IPS-NIHi7 (cell line): ENCODE measurements at regions not wholly inside any gene's neighbourhood (a gene's known extent, or its start where the extent isn't known, plus 50 kb on each side); places are given as distances from the start of the nearest gene placed in this dataset.
"Not testable (repeated sequence)": the region's sequence is repeated elsewhere in the genome, so short reads cannot be mapped to it uniquely, and the experiment has no call there.

Experiments used
- DNase-seq: peaks from one replicate; pipeline ENCODE4 v3.0.0; 2012; ENCODE audit warnings: mixed read lengths; ENCODE audit errors: extremely low spot score

DNA sequence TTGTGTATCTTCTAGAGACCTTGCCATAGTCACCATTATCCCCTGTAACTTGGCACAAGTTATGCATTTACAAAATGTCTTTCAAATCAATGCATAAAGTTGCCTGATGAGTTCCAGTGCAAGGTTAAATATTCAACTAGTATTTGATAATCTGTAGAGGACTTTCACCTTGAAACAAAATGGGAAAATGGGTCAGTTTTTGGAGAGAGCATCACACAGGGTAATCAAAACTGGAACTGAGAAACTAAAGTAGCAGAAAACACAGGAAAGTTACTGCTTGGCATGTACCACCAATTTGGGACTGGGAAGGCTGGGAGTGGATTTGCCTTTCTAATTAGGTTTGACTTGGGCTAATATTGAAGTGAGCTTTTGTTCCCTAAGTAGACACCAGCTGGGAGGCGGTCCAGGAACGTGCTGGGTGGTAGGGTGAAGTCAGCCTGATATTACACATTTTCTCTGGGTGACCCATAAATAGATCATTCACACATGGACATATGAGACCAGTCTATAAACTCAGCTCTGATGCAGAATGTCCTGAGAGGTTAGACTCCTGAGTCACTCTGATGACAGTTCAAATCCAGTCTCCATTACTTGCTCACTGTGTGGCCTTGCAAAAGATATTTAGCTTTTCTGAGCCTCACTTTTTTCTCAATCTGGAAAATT, 152.3 kb downstream of the PCTP start:
- DNase-seq = no peak

DNA sequence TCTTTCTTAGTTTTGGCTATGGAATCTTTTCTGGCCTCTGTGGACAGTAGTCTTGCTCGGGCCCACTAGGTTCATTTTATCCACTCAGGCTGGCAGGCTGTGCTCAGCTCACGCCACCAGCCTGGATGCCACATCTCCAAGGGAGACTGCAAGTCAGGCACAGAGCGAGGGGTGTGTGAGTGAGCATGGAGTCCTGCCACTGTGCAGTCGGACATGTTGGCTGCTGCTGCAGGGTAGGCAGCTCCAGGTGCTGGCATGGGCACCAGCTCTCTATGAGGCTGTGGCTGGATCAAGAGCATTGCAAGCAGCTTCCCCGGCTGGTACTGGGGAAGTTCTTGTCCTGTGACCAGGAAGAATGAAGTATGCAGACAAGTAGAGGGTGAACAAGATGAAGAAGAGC, 158.9 kb downstream of the PCTP start:
- no peak for DNase-seq

DNA sequence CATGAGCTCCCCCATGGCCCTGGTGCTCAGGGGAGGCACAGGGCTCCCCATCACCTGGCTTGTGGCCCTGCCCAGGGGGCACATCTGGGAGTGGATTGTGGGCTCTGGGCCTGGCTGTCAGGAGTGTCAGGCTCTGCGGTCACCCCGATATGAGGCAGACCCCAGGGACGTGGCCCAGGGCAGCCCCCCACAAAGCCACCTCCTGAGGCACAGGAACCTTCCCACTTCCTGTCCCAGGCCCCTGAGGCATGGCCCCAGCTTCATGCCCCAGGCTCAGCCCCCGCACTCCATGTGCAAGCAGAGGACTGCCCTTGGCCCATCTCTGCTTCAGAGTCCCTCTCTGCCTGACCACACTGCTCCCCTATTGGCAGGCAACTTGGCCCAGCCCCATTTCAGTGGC, 160.3 kb downstream of the PCTP start:
- no peak for DNase-seq

DNA sequence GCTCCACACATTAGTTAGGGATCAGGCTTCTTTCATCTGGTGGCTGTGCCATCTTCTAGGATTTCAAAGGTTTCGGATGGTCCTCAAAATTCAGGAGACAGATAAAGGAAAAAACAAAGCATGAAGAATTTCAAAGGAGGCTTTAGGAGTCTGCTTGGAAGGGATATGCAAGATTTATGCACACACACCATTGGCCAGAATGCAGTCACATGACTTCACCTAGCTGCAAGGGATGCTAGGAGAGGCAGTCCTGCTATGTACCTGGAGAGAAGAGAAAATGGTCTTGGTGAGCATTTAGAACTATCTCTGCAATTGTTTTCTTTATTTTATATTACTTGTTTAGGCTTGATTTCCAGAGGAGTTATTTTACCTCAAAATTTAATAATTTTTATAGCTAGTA, 174.6 kb downstream of the PCTP start:
- no peak for DNase-seq

DNA sequence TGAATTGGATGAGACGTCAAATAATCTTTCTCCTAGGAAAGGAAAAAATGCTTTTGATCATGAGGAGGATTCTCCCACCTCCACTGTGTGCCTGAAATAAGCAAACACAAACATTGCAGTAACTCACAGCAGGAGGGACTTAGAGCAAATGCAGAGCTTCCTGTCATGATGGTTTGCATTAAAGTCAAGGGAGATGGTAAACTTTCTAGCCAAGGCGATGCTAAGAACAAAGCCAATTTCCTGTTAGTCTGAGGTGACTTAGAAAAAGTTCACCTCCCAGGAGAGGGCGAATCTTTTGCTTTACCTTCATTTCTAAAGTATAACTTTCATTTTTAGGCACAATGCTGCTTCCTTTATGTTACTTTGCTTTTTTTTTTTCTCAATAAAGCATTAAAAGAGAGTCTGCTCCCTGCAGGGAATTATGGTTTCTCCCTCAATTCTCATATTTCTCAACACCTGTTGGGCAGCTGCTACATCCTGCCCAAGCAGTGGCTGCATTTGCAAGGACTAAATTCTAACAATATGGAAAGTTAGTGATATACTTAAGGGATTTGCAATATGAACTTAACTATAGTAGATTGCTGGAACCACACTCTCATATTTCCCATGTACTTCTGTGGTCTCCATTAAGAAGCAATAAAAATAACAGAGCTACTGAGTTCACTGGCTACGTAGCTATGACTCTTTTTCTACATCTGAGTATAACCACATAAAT, 175.6 kb downstream of the PCTP start:
- peak; percentile 50 for DNase-seq

DNA sequence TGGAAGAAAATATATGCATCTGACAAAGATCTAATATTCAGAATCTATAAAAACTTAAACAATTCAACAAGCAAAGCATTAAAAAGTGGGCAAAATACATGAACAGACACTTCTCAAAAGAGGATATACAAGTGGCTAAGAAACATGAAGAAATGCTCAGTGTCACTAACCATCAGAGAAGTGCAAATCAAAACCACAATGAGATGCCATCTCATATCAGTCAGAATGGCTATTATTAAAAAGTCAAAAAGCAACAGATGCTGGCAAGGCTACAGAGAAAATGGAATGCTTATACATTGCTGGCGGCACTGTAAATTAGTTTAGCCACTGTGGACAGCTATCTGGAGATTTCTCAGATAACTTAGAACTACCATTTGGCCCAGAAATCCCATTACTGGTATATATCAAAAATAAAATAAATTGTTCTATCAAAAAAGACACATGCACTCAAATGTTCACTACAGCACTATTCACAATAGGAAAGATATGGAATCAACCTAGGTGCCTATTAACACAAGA, 179.5 kb downstream of the PCTP start:
- no peak for DNase-seq

DNA sequence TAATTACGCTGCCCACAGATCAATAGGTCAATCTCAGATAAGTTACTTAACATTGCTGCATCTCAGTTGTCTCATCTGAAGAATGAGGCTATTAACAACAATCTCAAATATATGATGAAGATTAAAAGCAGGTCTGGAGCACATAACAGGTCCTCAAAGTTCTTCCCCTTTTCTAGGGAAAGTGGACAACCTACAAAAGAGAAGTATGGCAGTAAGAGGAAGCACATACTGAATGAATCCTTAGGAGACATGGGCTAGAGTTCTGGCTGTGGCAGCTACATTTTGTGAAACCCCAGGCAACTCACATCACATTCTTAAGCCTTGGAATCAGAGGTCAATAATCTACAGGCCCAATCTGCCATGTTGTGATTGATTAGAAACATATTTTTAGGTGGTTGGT, 180.6 kb downstream of the PCTP start:
- DNase-seq = no peak

DNA sequence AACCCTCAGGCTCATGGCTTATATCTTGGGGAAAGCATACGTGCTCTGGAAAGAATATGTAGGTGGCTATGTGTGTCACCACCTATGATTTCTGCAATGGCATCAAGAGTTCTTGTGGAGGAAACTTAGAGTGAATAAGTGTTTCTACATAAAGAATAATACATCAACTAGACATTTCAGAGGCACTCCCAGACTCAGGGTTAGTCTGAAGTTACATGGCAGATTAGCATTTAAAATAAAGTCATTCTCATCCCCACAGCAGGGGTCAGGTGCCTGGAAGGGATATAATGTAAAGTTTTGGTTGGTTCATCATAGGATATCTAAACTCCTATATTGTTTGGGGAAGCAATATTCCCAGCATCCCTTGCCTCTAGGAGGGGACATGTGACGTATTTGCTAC, 182.1 kb downstream of the PCTP start:
- DNase-seq = no peak

DNA sequence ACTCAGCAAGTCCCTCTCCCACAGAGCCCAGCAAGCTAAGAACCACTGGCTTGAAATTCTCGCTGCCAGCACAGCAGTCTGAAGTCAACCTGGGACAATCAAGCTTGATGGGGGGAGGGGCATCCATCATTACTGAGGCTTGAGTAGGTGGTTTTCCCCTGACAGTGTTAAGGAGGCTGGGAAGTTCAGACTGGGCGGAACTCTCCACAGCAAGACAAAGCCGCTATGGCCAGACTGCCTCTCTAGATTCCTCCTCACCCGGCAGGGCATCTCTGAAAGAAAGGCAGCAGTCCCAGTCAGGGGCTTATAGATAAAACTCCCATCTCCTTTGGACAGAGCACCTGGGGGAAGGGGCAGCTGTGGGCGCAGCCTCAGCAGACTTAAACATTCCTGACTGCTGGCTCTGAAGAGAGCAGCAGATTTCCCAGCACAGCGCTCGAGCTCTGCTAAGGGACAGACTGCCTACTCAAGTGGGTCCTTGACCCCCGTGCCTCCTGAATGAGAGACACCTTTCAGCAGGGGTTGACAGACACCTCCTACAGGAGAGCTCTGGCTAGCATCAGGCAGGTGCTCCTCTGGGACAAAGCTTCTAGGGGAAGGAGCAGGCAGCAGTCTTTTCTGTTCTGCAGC, 188.4 kb downstream of the PCTP start:
- DNase-seq = not testable (repeated sequence)

DNA sequence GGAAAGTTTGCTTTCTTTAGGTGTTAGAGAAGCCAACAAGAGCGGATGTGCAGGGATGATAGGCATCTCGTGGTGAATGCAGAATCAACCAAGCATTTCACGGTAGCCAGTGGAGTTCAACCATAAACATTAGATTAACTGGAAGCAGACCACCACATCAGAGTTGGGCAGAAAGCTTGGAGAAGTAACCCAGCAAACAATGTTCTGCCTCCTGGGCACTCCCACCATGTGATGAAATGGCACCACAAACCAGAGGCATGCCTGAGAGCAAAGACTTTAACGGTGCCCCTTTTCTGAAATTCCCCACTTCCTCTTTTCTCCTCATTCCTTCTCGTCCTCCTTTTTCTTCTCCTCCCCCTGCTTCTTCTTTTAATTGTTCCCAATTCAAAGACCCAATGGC, 193.5 kb upstream of the ANKFN1 start:
- no peak for DNase-seq

DNA sequence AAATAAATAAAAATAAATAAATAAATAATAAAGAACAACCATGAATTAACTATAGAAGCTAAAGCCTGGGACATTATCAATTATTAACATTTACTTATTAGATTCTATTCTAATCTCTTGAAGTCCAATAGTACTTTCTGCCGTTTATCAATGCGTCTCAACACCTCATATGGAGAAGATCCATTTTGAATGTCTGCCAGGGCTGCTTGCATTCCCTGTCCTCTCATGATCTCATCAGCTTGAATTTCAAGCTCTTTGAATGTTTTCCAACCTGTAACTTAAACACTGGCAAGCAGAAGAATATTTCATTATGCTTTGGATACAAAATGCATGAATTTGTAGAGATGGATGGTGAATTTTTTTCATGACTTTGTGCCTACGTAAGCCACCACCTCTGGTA, 191.9 kb upstream of the ANKFN1 start:
- no peak for DNase-seq

DNA sequence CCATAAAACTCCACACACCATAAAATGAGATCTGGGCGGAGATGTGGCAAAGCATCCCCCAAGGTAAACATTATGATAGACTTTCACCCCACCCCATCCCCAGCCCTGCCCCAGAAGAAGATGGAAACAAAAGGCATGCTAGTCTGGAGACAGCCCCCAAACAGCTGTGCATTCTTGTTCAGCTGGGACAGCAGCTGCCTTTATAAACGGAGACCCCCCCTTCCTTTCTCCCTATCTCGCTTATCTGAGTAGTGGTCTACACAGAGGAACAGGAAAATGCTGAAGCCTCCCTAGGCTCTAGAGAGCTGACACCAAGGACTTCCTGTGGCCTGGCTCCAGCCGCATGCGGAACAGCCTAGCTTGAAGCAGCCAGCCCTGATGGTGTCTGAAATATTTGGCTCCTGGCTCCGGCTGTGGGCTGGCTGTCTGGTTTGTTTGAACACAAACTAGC, 190.3 kb upstream of the ANKFN1 start:
- no peak for DNase-seq

DNA sequence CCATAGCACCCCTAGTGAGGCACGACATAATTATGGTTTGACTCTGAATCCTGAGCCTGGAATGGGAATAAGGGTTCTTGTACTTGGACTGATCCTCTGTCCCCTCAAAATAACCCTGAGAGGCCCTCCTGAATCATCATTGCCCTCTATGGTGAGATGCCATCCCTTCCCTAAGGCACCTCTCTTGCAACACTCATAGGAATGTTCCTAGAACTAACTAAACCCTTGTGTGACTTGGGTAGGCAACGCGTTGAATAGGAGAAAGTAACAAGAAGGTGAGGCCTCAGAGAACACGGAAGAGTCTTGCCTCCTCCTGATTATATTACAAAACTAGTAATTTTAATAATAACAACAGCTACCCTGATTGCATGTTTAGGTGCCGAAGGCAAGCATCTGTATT, 189.1 kb upstream of the ANKFN1 start:
- DNase-seq = no peak

DNA sequence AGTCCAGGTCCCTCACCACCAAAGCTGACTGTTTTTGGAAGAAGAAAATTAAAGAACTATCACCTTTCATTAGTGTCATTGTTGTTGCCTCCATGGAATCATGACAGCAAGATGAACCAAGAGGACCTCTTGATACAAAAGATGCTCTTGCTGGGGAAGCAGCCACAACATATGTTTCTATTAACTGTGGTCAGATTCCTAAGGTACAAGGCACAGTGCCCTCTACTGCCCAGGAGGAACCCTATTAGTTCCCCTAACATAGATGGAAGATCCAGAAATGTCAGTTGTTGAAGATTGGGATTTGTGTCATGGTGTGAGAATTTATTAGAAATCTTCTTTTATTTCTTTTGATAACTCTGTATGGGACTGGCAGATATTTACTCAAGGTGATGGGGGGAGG, 188.2 kb upstream of the ANKFN1 start:
- no peak for DNase-seq

DNA sequence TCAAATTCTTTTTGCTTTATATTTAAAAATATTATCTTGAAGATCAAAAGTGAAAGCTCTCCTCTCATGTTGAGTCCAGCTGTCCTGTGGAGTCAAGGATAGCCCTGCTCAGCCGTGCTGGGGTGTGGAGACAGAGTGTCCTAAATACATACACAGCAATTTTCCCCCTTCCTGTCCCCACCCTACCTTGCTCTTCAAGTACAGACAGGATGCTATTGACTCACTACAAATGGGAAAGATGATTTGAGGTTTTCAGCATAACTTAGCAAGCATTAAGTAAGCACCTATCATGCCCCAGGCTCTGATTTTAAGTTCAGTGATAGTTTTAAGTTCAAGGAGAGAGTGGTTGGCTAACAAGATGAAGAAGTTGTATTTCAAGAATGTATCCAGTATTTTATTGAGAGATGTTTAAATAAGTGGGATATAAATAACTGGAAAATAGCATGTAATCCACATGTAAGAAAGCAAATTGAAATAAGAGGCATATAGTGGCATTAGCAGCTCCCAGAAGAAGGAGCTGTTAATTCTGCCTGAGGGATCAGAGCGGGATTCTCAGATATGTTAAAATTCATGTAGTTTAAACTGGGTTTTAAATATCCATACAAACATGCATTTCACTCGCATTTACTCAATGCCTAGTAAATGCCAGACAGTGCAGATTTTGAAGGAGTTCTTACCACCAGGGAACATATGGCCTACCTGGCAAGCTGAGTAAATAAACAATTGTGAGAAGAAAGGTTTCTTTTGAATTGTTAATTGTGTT, 183.5 kb upstream of the ANKFN1 start:
- no peak for DNase-seq

DNA sequence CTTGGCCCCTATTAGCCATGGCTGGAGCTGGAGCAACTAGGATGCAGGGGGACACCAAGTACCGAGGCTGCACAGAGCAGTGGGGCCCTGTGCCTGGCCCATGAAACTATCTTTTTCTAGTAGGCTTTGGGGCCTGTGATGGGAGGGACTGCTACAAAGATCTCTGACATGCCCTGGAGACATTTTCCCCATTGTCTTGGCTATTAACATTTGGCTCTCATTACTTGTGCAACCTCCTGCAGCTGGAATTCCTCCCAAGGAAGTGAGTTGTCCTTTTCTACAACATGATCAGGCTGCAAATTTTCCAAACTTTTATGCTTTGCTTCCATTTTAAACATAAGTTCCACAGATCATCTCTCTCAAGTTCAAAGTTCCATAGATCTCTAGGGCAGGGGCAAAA, 174.7 kb upstream of the ANKFN1 start:
- no peak for DNase-seq

DNA sequence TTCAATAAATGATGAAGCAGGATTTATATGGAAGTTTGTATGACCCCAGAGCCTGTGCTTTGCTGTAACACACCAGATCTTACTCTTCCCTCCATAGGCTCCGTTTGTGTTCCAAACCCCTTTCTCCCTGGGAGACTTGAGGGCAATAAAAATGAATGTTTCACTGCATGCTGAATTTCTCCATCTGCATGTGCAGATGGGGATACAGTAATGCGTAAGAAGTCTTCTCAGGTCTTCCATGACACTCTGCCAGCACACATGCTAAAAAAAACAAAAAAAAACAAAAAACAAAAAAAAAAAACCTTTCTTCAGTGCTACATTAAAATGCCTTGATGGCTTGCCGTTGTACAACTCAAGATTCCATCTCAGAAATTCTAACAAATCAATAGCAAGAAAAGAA, 170.2 kb upstream of the ANKFN1 start:
- DNase-seq = no peak

DNA sequence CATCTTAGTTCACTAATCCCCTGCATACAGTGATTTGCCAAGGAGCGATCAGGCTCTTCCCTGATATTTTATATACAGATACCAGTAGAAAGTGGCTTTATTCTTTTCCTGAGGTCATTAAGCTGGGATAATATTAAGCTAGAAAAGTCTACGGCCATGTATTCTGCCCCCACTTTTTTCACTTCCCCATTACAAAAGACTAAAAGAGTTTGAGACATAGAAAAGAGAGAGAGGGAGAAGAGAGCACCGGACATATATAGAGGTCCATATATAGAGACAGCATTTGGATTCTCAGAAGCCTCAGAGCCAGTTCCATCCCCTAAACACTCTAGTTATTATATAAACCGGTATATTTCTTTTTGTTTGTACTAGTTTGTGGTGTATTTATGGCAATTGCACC, 166.5 kb upstream of the ANKFN1 start:
- no peak for DNase-seq

DNA sequence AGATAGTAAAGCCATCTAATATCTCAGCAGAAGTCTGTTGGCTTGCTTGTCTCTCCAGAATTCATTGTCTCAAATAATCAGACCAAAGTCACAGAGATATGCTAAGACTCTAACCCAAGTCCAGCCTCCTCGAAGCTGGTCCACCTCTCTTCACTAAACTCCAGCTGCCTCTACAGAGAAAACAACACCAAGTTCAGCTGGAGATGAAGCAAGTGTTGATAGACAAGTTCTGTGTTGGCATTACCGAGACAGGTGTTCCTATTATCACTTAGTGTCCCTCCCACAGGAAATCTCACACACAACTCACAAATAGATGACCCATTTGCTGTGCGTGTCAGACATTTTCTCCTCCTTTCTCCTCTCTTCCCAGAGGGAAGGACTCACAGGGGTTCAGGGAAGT, 164.4 kb upstream of the ANKFN1 start:
- DNase-seq = no peak

DNA sequence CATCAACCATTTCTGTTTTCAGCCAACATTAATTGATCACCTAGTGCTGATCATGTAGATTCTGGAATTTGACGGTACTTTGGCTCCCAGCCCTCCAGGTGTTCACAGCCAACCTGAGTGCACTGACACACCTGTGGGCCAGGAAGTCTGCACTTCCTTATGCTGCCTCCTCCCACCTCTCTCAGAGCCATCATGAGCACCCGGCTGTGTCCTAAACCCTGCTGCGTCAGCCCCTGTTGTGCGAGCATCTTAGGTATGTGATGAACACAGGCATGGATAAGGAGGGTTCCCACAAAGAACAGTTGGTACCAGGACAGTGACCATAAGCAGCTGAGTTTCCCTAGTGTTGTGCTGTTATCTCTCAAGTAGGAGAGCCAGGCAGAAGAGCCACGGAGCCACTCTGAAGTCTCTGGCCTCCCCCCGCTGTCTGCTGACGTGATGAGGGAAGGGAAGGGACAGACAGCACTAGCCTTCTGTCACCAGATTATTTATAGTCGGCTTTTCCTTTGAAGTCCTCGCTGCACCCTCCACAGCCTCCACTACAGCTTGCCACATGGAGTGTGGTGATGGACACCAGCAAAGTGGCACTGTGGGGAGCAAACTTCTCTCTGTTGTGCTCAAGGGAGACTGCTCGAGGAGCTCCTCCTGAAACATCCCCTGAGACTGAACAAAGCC, 162.8 kb upstream of the ANKFN1 start:
- DNase-seq = peak; percentile 37

DNA sequence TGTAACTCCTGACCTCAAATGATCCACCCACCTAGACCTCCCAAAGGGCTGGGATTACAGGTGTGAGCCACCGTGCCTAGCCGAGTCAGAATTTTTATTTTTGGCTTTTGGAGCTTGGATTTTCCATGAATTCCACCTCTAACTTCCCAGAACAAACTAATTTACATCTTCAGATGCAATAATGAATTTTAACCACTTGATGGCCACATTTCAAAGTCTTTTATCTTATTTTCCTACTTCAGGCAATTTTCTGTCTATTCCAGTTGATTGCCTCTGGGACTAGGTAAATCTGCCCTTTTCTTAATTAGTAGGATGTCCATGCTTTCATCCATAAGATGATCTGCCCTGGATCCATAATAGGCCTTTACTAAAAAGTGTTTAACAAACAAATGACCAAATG, 156.4 kb upstream of the ANKFN1 start:
- no peak for DNase-seq

DNA sequence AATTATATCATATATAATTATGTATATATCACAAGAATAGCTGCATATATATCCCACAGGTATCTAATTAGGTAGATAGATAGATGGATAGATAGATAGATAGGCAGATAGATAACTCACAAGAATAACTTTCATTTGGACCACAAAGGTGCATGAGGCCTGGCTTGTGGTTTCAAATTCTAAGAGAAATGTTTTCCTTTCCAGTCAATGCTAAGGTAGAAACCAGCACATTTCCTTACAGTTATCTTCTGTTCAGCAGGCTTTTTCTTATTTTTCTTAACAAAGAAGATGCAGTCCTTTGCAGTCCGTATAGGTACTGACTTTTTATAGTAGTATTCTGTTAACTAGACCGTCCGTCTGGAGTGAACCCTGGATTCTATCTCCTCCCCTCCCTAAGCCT, 152.9 kb upstream of the ANKFN1 start:
- no peak for DNase-seq
